Gastrocnemius medialis (tissue), 4 donors: ENCODE measurements at regions not wholly inside any gene's neighbourhood (a gene's known extent, or its start where the extent isn't known, plus 50 kb on each side); places are given as distances from the start of the nearest gene placed in this dataset.

ENCODE experiments used
- ATAC-seq, 2 donors: fragments of 150-250 bp; one replicate each; pipeline ENCODE4 v1.9.1; 2016
- DNase-seq, 2 donors: peaks; one replicate each; pipeline ENCODE4 v3.0.0-alpha.2; 2019
- H3K27ac ChIP-seq, 4 donors: fragments of 200-600 bp; sonication (generic); 1 replicate in 1 of 4; 2 replicates in 3 of 4; pipeline ENCODE4 v1.5.1; 2016 to 2018; ENCODE audit warnings: mild to moderate bottlenecking in 2 of 4, moderate library complexity in 1 of 4
- H3K27me3 ChIP-seq, 3 donors: fragments of 200-600 bp; sonication (generic) in 2 of 3; 1 replicate in 1 of 3; 2 replicates in 2 of 3; pipeline versions ENCODE4 v1.5.1 to v1.6.0; 2016 to 2019; ENCODE audit warnings: mild to moderate bottlenecking in 1 of 3, moderate library complexity in 1 of 3
- H3K36me3 ChIP-seq, 2 donors: fragments of 200-600 bp; sonication (generic) in 1 of 2; one replicate each; pipeline ENCODE4 v1.5.1; 2017 to 2018
- H3K4me1 ChIP-seq, 2 donors: fragments of 200-600 bp; sonication (generic) in 1 of 2; one replicate each; pipeline ENCODE4 v1.5.1; 2016 to 2017; ENCODE audit warnings: mild to moderate bottlenecking in 2 of 2
- H3K4me3 ChIP-seq, 4 donors: fragments of 200-600 bp; sonication (generic) in 3 of 4; 1 replicate in 1 of 4; 2 replicates in 3 of 4; pipeline ENCODE4 v1.5.1; 2016 to 2019; ENCODE audit warnings: mild to moderate bottlenecking in 2 of 4
- H3K9me3 ChIP-seq, 3 donors: fragments of 200-600 bp; sonication (generic) in 2 of 3; 1 replicate in 1 of 3; 2 replicates in 2 of 3; pipeline ENCODE4 v1.5.1; 2016 to 2019
- CTCF ChIP-seq, 5 experiments: fragments of 450-650 bp in 3 of 5; fragments of 200-600 bp in 2 of 5; sonication (generic) in 2 of 5; IDR thresholded peaks in 4 of 5; conservative IDR thresholded peaks in 1 of 5; 1 replicate in 4 of 5; 2 replicates in 1 of 5; pipeline ENCODE4 v1.5.1; 2016 to 2019; ENCODE audit warnings: antibody characterized with exemption in 5 of 5, mild to moderate bottlenecking in 3 of 5, moderate library complexity in 3 of 5
- POLR2A ChIP-seq, 2 donors: fragments of 450-650 bp; IDR thresholded peaks; one replicate each; pipeline ENCODE4 v1.6.1; 2017; ENCODE audit warnings: antibody characterized with exemption in 2 of 2, mild to moderate bottlenecking in 2 of 2, moderate library complexity in 2 of 2
- in situ Hi-C, 4 donors: fragments of 200-750 bp; cut with MboI; loops; one replicate each; pipeline versions ENCODE4 v1.15.0 to v1.8.0; 2017; ENCODE audit warnings: low sequenced_read_pairs in 4 of 4
- intact Hi-C: fragments of 100-400 bp; cut with DNase I; formaldehyde crosslinking; loops from one replicate; pipeline ENCODE4 v1.15.1; 2023; ENCODE audit warnings: low total_unique reads

GRCh38 chr14:97456958-97457357 is 659.8 kb downstream of the VRK1 start:
- no peak for ATAC-seq
- no peak overlapping the region for H3K4me3 ChIP-seq

DNA sequence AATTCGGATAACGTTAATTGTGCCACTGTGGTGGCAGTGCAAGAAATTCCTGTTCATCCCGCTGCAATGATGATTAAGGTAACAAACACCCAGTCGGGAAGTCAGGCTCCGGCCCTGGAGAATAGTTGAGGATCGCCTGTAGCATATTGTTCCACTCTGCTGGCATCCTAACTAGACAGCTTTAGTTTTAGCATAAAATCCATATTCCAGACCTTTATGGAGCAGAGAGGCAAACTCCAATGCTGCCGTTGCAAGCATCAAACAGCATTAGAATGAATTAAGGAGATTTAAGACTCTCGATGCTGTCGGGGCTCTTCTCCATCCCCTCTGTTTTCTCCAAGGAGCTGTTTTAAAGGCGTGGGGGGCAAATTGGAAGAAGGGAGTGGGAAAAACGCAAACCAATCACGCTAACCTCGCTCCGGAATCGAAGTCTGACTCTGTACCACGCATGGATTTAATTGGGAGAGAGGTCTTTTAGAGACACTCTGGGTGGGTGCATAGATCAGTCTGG is 660.4 kb downstream of the VRK1 start:
- no peak for ATAC-seq
- H3K36me3 ChIP-seq = no peaks in the 10 kb centered on the region
- H3K27me3 ChIP-seq = peaks cover 0 to 2% (median 0%) of the 10 kb centered on the region in 3 donors
- intact Hi-C loops (no loop called here), in situ Hi-C loops (no loop called here)
- no peak overlapping the region for H3K27ac ChIP-seq
- no peak overlapping the region for H3K4me3 ChIP-seq
- H3K4me1 ChIP-seq = no peaks in the 10 kb centered on the region
- no peaks in the 10 kb centered on the region for H3K9me3 ChIP-seq
- no peak for DNase-seq
- no peak for TF ChIP-seq POLR2A (IDR thresholded peaks at IDR 0.05)
- TF ChIP-seq CTCF (IDR thresholded peaks at IDR 0.05 in 4 of 5, conservative IDR thresholded peaks at IDR 0.05 in 1 of 5) = no peak

More at GRCh38 chr14:97456958-97457357, 659.8 kb downstream of the VRK1 start:
- no peaks in the 10 kb centered on the region for H3K4me1 ChIP-seq
- in situ Hi-C loops (no loop called here), intact Hi-C loops (no loop called here)
- no peak for DNase-seq
- H3K9me3 ChIP-seq = no peaks in the 10 kb centered on the region
- H3K36me3 ChIP-seq = no peaks in the 10 kb centered on the region
- peaks cover 0 to 2% (median 0%) of the 10 kb centered on the region in 3 donors for H3K27me3 ChIP-seq
- no peak overlapping the region for H3K27ac ChIP-seq
- no peak for TF ChIP-seq CTCF (IDR thresholded peaks at IDR 0.05 in 4 of 5, conservative IDR thresholded peaks at IDR 0.05 in 1 of 5)
- no peak for TF ChIP-seq POLR2A (IDR thresholded peaks at IDR 0.05)

DNA sequence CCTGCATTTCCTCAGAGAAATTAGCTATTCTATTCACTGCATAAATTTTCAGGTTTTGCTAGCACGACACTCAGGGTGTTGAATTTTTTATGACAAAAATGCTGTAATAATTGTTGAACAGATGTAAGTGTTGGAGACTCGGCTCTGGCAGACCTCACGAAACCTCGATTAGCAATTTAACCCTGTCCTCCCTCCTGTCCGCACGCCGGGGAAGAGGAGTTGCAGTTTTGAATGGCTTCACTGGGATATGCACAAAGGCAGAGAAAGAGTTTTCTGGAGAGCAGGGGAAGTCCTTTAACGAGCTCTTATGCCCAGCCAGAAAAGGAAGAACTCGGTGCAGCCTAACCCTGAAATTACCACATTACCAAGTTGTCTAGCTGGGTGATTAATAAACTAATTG is 661.1 kb downstream of the VRK1 start:
- intact Hi-C loops (no loop called here), in situ Hi-C loops (no loop called here)
- H3K27me3 ChIP-seq = peaks cover 0 to 2% (median 0%) of the 10 kb centered on the region in 3 donors
- ATAC-seq (no peak), DNase-seq (no peak)
- H3K36me3 ChIP-seq = no peaks in the 10 kb centered on the region
- no peak overlapping the region for H3K27ac ChIP-seq
- peak overlapping the region in 3 of 4 donors; percentile 21 to 35 (median 31) for H3K4me3 ChIP-seq
- H3K9me3 ChIP-seq = no peaks in the 10 kb centered on the region
- TF ChIP-seq CTCF (IDR thresholded peaks at IDR 0.05 in 4 of 5, conservative IDR thresholded peaks at IDR 0.05 in 1 of 5) (no peak), POLR2A (IDR thresholded peaks at IDR 0.05) (no peak)
- no peaks in the 10 kb centered on the region for H3K4me1 ChIP-seq

DNA sequence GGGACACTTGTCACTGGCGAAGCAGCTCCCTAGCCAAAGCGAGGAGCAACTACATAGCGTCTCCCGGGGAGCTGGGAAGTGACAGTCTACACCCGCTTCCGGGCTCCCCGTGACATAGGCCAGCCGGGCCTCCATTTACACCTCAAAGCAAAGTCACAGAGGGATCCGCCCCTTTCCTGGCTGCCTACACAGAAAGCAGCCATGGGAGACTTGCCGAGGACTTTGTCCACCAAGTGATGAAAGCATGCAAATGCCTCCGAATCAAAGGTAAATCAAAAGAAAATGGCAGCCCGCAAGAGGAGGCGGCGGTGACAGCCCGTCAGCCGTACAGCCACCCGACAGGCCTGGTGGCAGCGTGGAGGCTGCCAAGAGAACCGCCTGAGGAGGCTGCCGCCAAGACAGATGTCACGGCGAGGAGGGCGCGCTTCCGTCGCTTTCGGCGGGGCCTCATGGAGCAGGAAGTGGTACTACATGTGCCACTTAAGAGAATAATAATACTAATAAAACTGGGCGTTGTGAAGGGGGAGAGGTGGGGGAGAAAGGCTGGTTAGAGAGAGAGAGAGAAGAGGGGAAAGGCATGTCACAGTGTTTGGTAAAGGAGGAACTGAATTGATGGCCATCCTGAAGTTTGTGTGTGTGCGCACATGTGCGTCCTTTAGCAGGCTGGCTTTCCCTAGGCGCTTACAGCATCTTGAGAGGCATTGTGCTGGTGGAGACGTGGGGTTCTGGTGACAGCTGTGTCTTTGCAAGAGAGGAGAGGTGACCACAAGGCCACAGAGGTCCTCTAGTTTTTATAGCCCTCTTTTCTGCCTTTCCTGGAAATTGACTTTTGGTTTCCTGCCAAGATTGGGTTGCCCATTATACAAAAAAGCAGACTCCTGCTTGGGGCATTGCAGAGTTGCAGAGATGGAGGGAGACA is 661.7 kb downstream of the VRK1 start:
- intact Hi-C loops (no loop called here), in situ Hi-C loops (no loop called here)
- TF ChIP-seq CTCF (IDR thresholded peaks at IDR 0.05 in 4 of 5, conservative IDR thresholded peaks at IDR 0.05 in 1 of 5) (no peak), POLR2A (IDR thresholded peaks at IDR 0.05) (no peak)
- ATAC-seq = no peak
- H3K36me3 ChIP-seq = no peaks in the 10 kb centered on the region
- H3K4me3 ChIP-seq = peak overlapping the region in 3 of 4 donors; percentile 21 to 35 (median 31)
- no peak for DNase-seq
- peaks cover 0 to 2% (median 0%) of the 10 kb centered on the region in 3 donors for H3K27me3 ChIP-seq
- no peaks in the 10 kb centered on the region for H3K4me1 ChIP-seq
- no peak overlapping the region for H3K27ac ChIP-seq
- no peaks in the 10 kb centered on the region for H3K9me3 ChIP-seq
